WTC11 (cell line): ENCODE measurements at regions not wholly inside any gene's neighbourhood (a gene's known extent, or its start where the extent isn't known, plus 50 kb on each side); places are given as distances from the start of the nearest gene placed in this dataset.

ENCODE experiments used
- ATAC-seq: fragments of 200-7000 bp; cut with Tn5 transposase; 2 replicates; pipeline ENCODE4 v1.10.0; 2021; ENCODE audit warnings: mild to moderate bottlenecking, moderate library complexity
- CTCF ChIA-PET: fragments of 300-600 bp; sonication (Branson Sonifier 250); formaldehyde crosslinking; loops from one replicate; lab custom pipeline; 2021; ENCODE audit warnings: antibody characterized with exemption; lab: Charles Lee
- POLR2A ChIA-PET: fragments of 350-600 bp; sonication (Branson Sonifier 250); formaldehyde crosslinking; loops from one replicate; lab custom pipeline; 2021; ENCODE audit warnings: antibody characterized with exemption; lab: Charles Lee
- DNase-seq: peaks from one replicate; pipeline ENCODE4 v3.0.0; 2021; ENCODE audit warnings: low spot score
- H3K27ac Mint-ChIP-seq: 2 replicates; pipeline ENCODE4 v1.8.0; 2021; ENCODE audit warnings: mixed read lengths
- H3K27me3 Mint-ChIP-seq: 2 replicates; pipeline ENCODE4 v1.8.0; 2021; ENCODE audit warnings: low read depth, mild to moderate bottlenecking, moderate library complexity, mixed read lengths
- H3K36me3 Mint-ChIP-seq: 2 replicates; pipeline ENCODE4 v1.8.0; 2021; ENCODE audit warnings: mixed read lengths
- H3K4me1 Mint-ChIP-seq: 2 replicates; pipeline ENCODE4 v1.8.0; 2022; ENCODE audit warnings: mixed read lengths
- H3K4me3 Mint-ChIP-seq: 2 replicates; pipeline ENCODE4 v1.8.0; 2021; ENCODE audit warnings: mild to moderate bottlenecking, moderate library complexity, mixed read lengths
- H3K9me3 Mint-ChIP-seq: 2 replicates; pipeline ENCODE4 v1.8.0; 2021; ENCODE audit warnings: mixed read lengths
- ATF1 ChIP-seq: sonication (generic); formaldehyde crosslinking; IDR thresholded peaks from 2 replicates; pipeline ENCODE4 v1.8.1; 2023; ENCODE audit warnings: mild to moderate bottlenecking, moderate library complexity, missing genetic modification reagents
- CBFB ChIP-seq: sonication (generic); formaldehyde crosslinking; IDR thresholded peaks from 2 replicates; pipeline ENCODE4 v1.8.1; 2022; ENCODE audit warnings: mild to moderate bottlenecking, low read depth, missing genetic modification reagents
- CREB1 ChIP-seq: sonication (generic); formaldehyde crosslinking; IDR thresholded peaks from 2 replicates; pipeline ENCODE4 v1.8.0; 2023; ENCODE audit warnings: mild to moderate bottlenecking, missing genetic modification reagents
- ELF4 ChIP-seq: sonication (generic); formaldehyde crosslinking; IDR thresholded peaks from 2 replicates; pipeline ENCODE4 v1.8.1; 2022; ENCODE audit warnings: low read depth, mild to moderate bottlenecking, moderate library complexity, missing genetic modification reagents
- EMX1 ChIP-seq: fragments of 250-450 bp; sonication (Bioruptor Pico); IDR thresholded peaks from 2 replicates; pipeline ENCODE4 v1.8.0; 2021; ENCODE audit warnings: mild to moderate bottlenecking
- FOXJ3 ChIP-seq: sonication (generic); formaldehyde crosslinking; IDR thresholded peaks from 2 replicates; pipeline ENCODE4 v1.9.0; 2021; ENCODE audit warnings: missing genetic modification reagents, mild to moderate bottlenecking, borderline replicate concordance
- JUN ChIP-seq: sonication (generic); formaldehyde crosslinking; IDR thresholded peaks from 2 replicates; pipeline ENCODE4 v1.8.0; 2023; ENCODE audit warnings: mild to moderate bottlenecking, missing genetic modification reagents
- NFE2L1 ChIP-seq: sonication (generic); formaldehyde crosslinking; IDR thresholded peaks from 2 replicates; pipeline ENCODE4 v1.8.1; 2023; ENCODE audit warnings: missing genetic modification reagents
- NR1H2 ChIP-seq: sonication (generic); formaldehyde crosslinking; IDR thresholded peaks from 2 replicates; pipeline ENCODE4 v1.9.0; 2021; ENCODE audit warnings: mild to moderate bottlenecking, moderate library complexity, missing genetic modification reagents
- SMAD4 ChIP-seq: sonication (generic); formaldehyde crosslinking; IDR thresholded peaks from 2 replicates; pipeline ENCODE4 v1.8.0; 2022; ENCODE audit warnings: mild to moderate bottlenecking, missing genetic modification reagents
- SP1 ChIP-seq: sonication (generic); formaldehyde crosslinking; conservative IDR thresholded peaks from 2 replicates; pipeline ENCODE4 v1.8.1; 2022; ENCODE audit warnings: missing genetic modification reagents
- TEAD1 ChIP-seq: sonication (generic); formaldehyde crosslinking; IDR thresholded peaks from 2 replicates; pipeline ENCODE4 v1.8.0; 2022; ENCODE audit warnings: mild to moderate bottlenecking, missing genetic modification reagents
- TP53 ChIP-seq: sonication (generic); formaldehyde crosslinking; IDR thresholded peaks from 2 replicates; pipeline ENCODE4 v1.8.1; 2023; ENCODE audit warnings: mild to moderate bottlenecking, missing genetic modification reagents
- ZNF232 ChIP-seq: sonication (generic); formaldehyde crosslinking; IDR thresholded peaks from 2 replicates; pipeline ENCODE4 v1.8.0; 2022; ENCODE audit warnings: mild to moderate bottlenecking, missing genetic modification reagents
- ZNF263 ChIP-seq: sonication (generic); formaldehyde crosslinking; IDR thresholded peaks from 2 replicates; pipeline ENCODE4 v1.8.1; 2022; ENCODE audit warnings: low read depth, mild to moderate bottlenecking, moderate library complexity, missing genetic modification reagents
- TF ChIP-seq, protein P1 (sequence below): sonication (generic); formaldehyde crosslinking; IDR thresholded peaks from 2 replicates; pipeline ENCODE4 v1.8.0; 2023; ENCODE audit warnings: mild to moderate bottlenecking, missing genetic modification reagents
- TF ChIP-seq, protein P2 (sequence below): sonication (generic); formaldehyde crosslinking; IDR thresholded peaks from 2 replicates; pipeline ENCODE4 v1.8.1; 2022; ENCODE audit warnings: low read depth, mild to moderate bottlenecking, moderate library complexity, missing genetic modification reagents, borderline replicate concordance
- TF ChIP-seq, protein P3 (sequence below): fragments of 250-450 bp; sonication (Bioruptor Pico); IDR thresholded peaks from 2 replicates; pipeline ENCODE4 v2.1.2; 2022; ENCODE audit warnings: mild to moderate bottlenecking, moderate library complexity
- TF ChIP-seq, protein P4 (sequence below): fragments of 250-450 bp; sonication (Bioruptor Pico); IDR thresholded peaks from 2 replicates; pipeline ENCODE4 v1.9.0; 2021; ENCODE audit warnings: mild to moderate bottlenecking

DNA sequence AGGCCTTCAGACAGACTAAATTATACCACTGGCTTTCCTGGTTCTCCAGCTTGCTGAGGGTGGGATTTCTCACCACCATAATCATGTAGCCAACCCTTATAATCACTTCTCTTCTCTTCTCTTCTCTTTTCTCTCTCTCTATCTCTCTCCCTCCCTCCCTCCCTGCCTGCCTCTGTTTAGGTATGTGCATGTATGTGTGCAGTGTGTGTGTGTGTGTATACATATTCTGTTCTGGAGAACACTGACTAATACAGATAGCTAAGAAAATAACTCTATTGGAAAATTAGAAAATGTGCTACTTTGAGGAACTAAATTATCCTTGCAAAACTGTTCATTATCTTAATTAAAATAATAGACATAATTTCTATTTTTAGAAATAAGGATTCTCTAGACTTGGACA is 118.6 kb upstream of the GADL1 start (continued):
- TF ChIP-seq, protein P1, sequence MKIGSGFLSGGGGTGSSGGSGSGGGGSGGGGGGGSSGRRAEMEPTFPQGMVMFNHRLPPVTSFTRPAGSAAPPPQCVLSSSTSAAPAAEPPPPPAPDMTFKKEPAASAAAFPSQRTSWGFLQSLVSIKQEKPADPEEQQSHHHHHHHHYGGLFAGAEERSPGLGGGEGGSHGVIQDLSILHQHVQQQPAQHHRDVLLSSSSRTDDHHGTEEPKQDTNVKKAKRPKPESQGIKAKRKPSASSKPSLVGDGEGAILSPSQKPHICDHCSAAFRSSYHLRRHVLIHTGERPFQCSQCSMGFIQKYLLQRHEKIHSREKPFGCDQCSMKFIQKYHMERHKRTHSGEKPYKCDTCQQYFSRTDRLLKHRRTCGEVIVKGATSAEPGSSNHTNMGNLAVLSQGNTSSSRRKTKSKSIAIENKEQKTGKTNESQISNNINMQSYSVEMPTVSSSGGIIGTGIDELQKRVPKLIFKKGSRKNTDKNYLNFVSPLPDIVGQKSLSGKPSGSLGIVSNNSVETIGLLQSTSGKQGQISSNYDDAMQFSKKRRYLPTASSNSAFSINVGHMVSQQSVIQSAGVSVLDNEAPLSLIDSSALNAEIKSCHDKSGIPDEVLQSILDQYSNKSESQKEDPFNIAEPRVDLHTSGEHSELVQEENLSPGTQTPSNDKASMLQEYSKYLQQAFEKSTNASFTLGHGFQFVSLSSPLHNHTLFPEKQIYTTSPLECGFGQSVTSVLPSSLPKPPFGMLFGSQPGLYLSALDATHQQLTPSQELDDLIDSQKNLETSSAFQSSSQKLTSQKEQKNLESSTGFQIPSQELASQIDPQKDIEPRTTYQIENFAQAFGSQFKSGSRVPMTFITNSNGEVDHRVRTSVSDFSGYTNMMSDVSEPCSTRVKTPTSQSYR (CRISPR knock-in tag) = no peak
- TF ChIP-seq ZNF263 (CRISPR knock-in tag) = no peak
- TF ChIP-seq, protein P2, sequence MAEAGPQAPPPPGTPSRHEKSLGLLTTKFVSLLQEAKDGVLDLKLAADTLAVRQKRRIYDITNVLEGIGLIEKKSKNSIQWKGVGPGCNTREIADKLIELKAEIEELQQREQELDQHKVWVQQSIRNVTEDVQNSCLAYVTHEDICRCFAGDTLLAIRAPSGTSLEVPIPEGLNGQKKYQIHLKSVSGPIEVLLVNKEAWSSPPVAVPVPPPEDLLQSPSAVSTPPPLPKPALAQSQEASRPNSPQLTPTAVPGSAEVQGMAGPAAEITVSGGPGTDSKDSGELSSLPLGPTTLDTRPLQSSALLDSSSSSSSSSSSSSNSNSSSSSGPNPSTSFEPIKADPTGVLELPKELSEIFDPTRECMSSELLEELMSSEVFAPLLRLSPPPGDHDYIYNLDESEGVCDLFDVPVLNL (CRISPR knock-in tag) = no peak
- no peak for TF ChIP-seq FOXJ3 (CRISPR knock-in tag)
- no peak for TF ChIP-seq EMX1 (CRISPR knock-in tag)

DNA sequence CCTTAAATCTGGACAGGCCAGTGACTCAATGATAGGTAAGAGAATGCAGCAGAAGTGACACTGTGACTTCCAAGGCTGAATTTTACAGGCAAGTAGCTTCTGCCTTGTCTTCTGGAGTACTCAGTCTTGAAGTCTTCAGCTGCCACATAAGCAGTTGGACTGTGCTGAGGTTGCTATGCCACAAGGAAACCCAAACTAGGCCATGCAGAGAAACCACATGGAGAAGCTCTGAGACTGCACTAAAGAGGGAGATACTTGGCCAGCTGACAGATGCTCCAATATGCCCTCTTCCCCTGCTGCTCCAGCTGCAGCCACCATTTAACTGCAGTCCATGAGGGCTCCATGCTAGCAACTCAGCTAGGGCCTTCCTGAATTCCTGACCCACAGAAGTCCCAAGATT is 119.4 kb upstream of the GADL1 start:
- no peak for ATAC-seq
- 0 out of 2 replicates have a peak, but pooled peaks cover 3% of the 10 kb centered on the region for H3K36me3 Mint-ChIP-seq
- peaks cover 11% of the 10 kb centered on the region for H3K4me1 Mint-ChIP-seq
- peaks cover 7% of the 10 kb centered on the region for H3K9me3 Mint-ChIP-seq
- H3K4me3 Mint-ChIP-seq = no peak overlapping the region
- ChIA-PET CTCF (no interaction called here), POLR2A (no interaction called here)
- DNase-seq = no peak
- H3K27me3 Mint-ChIP-seq = peaks cover 44% of the 10 kb centered on the region
- TF ChIP-seq SP1 (CRISPR knock-in tag) = no peak
- no peak for TF ChIP-seq NR1H2 (CRISPR knock-in tag)
- no peak for TF ChIP-seq CBFB
- TF ChIP-seq CREB1 (CRISPR knock-in tag) = no peak
- no peak for TF ChIP-seq ELF4
- TF ChIP-seq, protein P3, sequence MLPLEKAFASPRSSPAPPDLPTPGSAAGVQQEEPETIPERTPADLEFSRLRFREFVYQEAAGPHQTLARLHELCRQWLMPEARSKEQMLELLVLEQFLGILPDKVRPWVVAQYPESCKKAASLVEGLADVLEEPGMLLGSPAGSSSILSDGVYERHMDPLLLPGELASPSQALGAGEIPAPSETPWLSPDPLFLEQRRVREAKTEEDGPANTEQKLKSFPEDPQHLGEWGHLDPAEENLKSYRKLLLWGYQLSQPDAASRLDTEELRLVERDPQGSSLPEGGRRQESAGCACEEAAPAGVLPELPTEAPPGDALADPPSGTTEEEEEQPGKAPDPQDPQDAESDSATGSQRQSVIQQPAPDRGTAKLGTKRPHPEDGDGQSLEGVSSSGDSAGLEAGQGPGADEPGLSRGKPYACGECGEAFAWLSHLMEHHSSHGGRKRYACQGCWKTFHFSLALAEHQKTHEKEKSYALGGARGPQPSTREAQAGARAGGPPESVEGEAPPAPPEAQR (CRISPR knock-in tag) = no peak
- no peak for TF ChIP-seq NFE2L1 (CRISPR knock-in tag)
- TF ChIP-seq ZNF232 (CRISPR knock-in tag) = no peak
- H3K27ac Mint-ChIP-seq = no peak overlapping the region

DNA sequence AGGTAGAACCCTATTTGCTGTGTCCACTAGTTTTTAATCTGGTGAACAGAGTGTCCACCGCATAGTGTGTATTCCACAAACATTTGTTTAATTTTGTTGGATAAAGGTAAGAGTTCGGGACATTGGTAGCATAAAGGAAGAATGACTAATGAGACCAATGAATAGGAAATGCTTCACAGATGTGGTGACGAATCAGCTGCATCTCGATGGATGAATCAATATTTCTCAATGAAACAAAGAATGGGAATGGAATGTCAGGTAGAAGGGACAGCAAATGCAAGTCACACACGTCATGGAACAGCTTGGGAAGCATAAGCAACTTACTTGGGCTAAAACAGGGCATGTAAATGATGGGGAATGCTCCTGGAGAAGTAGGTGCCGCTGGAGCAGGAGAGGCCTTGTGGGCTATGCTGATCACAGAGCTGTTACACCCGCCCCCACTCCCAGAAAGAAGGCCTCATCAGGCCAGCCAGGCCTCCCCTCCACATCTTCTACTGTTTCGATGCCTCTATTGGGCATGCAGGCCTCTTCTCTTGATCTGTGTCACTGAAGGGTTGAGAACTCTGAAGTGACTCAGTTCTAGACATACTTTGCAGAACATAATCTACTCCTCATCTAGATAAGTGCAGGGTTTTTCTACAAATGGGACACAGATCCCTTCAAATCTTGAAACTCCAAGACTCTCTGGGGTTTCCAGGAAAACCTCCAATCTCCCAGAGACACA is 120.0 kb upstream of the GADL1 start:
- CTCF ChIA-PET = no interaction called here
- H3K27ac Mint-ChIP-seq = no peak overlapping the region
- H3K36me3 Mint-ChIP-seq = 0 out of 2 replicates have a peak, but pooled peaks cover 3% of the 10 kb centered on the region
- DNase-seq (no peak), ATAC-seq (no peak)
- H3K9me3 Mint-ChIP-seq = peaks cover 7% of the 10 kb centered on the region
- TF ChIP-seq JUN (no peak), ATF1 (CRISPR knock-in tag) (no peak), TP53 (CRISPR knock-in tag) (no peak), SMAD4 (no peak), TEAD1 (CRISPR knock-in tag) (no peak)
- TF ChIP-seq, protein P4, sequence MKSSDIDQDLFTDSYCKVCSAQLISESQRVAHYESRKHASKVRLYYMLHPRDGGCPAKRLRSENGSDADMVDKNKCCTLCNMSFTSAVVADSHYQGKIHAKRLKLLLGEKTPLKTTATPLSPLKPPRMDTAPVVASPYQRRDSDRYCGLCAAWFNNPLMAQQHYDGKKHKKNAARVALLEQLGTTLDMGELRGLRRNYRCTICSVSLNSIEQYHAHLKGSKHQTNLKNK (CRISPR knock-in tag) = no peak
- H3K27me3 Mint-ChIP-seq = peaks cover 38% of the 10 kb centered on the region
- H3K4me3 Mint-ChIP-seq = no peak overlapping the region
- peaks cover 7% of the 10 kb centered on the region for H3K4me1 Mint-ChIP-seq
- POLR2A ChIA-PET = no interaction called here
